Hepatocyte (in vitro differentiated cells): ENCODE measurements at regions not wholly inside any gene's neighbourhood (a gene's known extent, or its start where the extent isn't known, plus 50 kb on each side); places are given as distances from the start of the nearest gene placed in this dataset.

Source experiments
- DNase-seq: peaks from one replicate; pipeline ENCODE4 v3.0.0-alpha.2; 2016; ENCODE audit warnings: low spot score
- H2AFZ ChIP-seq: fragments of 200-600 bp; sonication (generic); 2 replicates; pipeline ENCODE4 v1.6.0; 2016; ENCODE audit warnings: antibody characterized with exemption, mild to moderate bottlenecking
- H3K27ac ChIP-seq: fragments of 200-600 bp; sonication (generic); 2 replicates; pipeline ENCODE4 v1.5.1; 2016; ENCODE audit warnings: mild to moderate bottlenecking
- H3K27me3 ChIP-seq: fragments of 200-600 bp; sonication (generic); 2 replicates; pipeline ENCODE4 v1.6.1; 2016
- H3K36me3 ChIP-seq: fragments of 200-600 bp; sonication (generic); replicated peaks from 2 replicates; pipeline ENCODE4 v1.5.1; 2016; ENCODE audit warnings: low read depth; ENCODE audit not compliant: insufficient read depth
- H3K4me1 ChIP-seq: fragments of 200-600 bp; sonication (generic); 2 replicates; pipeline ENCODE4 v1.5.1; 2016; ENCODE audit warnings: mild to moderate bottlenecking, moderate library complexity; ENCODE audit not compliant: insufficient read depth
- H3K4me2 ChIP-seq: fragments of 200-600 bp; sonication (generic); 2 replicates; pipeline ENCODE4 v1.6.0; 2016
- H3K4me3 ChIP-seq: fragments of 200-600 bp; sonication (generic); 2 replicates; pipeline ENCODE4 v1.5.1; 2016; ENCODE audit warnings: mild to moderate bottlenecking
- H3K79me2 ChIP-seq: fragments of 200-600 bp; sonication (generic); 2 replicates; pipeline ENCODE4 v1.6.0; 2017; ENCODE audit warnings: mild to moderate bottlenecking
- H3K9me2 ChIP-seq: fragments of 200-600 bp; sonication (generic); replicated peaks from 2 replicates; pipeline ENCODE4 v1.6.0; 2017; ENCODE audit warnings: mild to moderate bottlenecking; ENCODE audit not compliant: insufficient read depth
- H3K9me3 ChIP-seq: fragments of 200-600 bp; sonication (generic); 2 replicates; pipeline ENCODE4 v1.5.1; 2016; ENCODE audit warnings: low read depth, mild to moderate bottlenecking
- H4K20me1 ChIP-seq: fragments of 200-600 bp; sonication (generic); 2 replicates; pipeline ENCODE4 v1.6.0; 2016; ENCODE audit warnings: mild to moderate bottlenecking; ENCODE audit not compliant: insufficient read depth, poor library complexity, severe bottlenecking
- CTCF ChIP-seq: fragments of 200-600 bp; sonication (generic); IDR thresholded peaks from 2 replicates; pipeline ENCODE4 v1.5.1; 2016; ENCODE audit warnings: antibody characterized with exemption, mild to moderate bottlenecking; ENCODE audit not compliant: poor library complexity
- EZH2 ChIP-seq: fragments of 200-600 bp; sonication (generic); IDR thresholded peaks from 2 replicates; pipeline ENCODE4 v1.6.1; 2016; ENCODE audit warnings: antibody characterized with exemption, mild to moderate bottlenecking, borderline replicate concordance
- EZH2phosphoT487 ChIP-seq: fragments of 200-600 bp; sonication (generic); IDR thresholded peaks from one replicate; pipeline ENCODE4 v1.6.1; 2018; ENCODE audit warnings: antibody characterized with exemption, mild to moderate bottlenecking, low read depth, moderate library complexity; ENCODE audit not compliant: unreplicated experiment, severe bottlenecking
- WGBS: methylation state at CpG from one replicate; pipeline ENCODE4 v1.1.6; 2016; ENCODE audit warnings: low lambda C conversion rate; ENCODE audit errors: missing lambda C conversion rate; 5-methylcytosine and 5-hydroxymethylcytosine counted together

GRCh38 chr20:60121903-60122302 is 163.7 kb downstream of the CDH26 start:
- Histone ChIP-seq H3K36me3 (no peaks in the 10 kb centered on the region), H3K9me2 (no peaks in the 10 kb centered on the region), H3K4me3 (no peak overlapping the region), H3K4me2 (no peak overlapping the region), H4K20me1 (no peaks in the 10 kb centered on the region), H3K27ac (no peak overlapping the region), H3K79me2 (no peaks in the 10 kb centered on the region), H3K4me1 (no peaks in the 10 kb centered on the region), H2AFZ (no peak overlapping the region), H3K27me3 (peaks cover 4% of the 10 kb centered on the region), H3K9me3 (no peaks in the 10 kb centered on the region)
- DNase-seq, result no peak
- 77% methylated on average over 9 of the region's 9 CpGs for WGBS
- no peak for TF ChIP-seq EZH2
- TF ChIP-seq EZH2phosphoT487, result no peak
- TF ChIP-seq CTCF, result no peak

- Histone ChIP-seq H3K27ac (no peak overlapping the region), H3K9me3 (no peaks in the 10 kb centered on the region), H3K4me1 (no peaks in the 10 kb centered on the region), H4K20me1 (no peaks in the 10 kb centered on the region), H3K27me3 (peaks cover 4% of the 10 kb centered on the region), H2AFZ (no peak overlapping the region), H3K4me3 (no peak overlapping the region), H3K9me2 (no peaks in the 10 kb centered on the region), H3K79me2 (no peaks in the 10 kb centered on the region), H3K4me2 (no peak overlapping the region), H3K36me3 (no peaks in the 10 kb centered on the region)
- TF ChIP-seq EZH2 (no peak), EZH2phosphoT487 (no peak), CTCF (no peak)
- no peak for DNase-seq
- 97% methylated on average over 4 of the region's 4 CpGs for WGBS
Observed at GRCh38 chr20:60122671-60123070, 164.4 kb downstream of the CDH26 start.

GRCh38 chr20:60123096-60123495 is 164.9 kb downstream of the CDH26 start:
- no peaks in the 10 kb centered on the region for H3K9me2 ChIP-seq
- no peak overlapping the region for H3K4me3 ChIP-seq
- WGBS, result 89% methylated on average over 8 of the region's 8 CpGs
- H2AFZ ChIP-seq, result no peak overlapping the region
- H4K20me1 ChIP-seq, result no peaks in the 10 kb centered on the region
- no peaks in the 10 kb centered on the region for H3K36me3 ChIP-seq
- H3K4me2 ChIP-seq, result no peak overlapping the region
- H3K27ac ChIP-seq, result no peak overlapping the region
- H3K4me1 ChIP-seq, result no peaks in the 10 kb centered on the region
- H3K79me2 ChIP-seq, result no peaks in the 10 kb centered on the region
- no peak for DNase-seq
- H3K27me3 ChIP-seq, result peaks cover 4% of the 10 kb centered on the region
- no peak for TF ChIP-seq EZH2phosphoT487
- no peak for TF ChIP-seq EZH2
- TF ChIP-seq CTCF, result no peak
- no peaks in the 10 kb centered on the region for H3K9me3 ChIP-seq

GRCh38 chr20:60123652-60124051 is 165.4 kb downstream of the CDH26 start:
- Histone ChIP-seq H3K9me3 (no peaks in the 10 kb centered on the region), H3K79me2 (no peaks in the 10 kb centered on the region), H4K20me1 (no peaks in the 10 kb centered on the region), H3K9me2 (no peaks in the 10 kb centered on the region), H3K36me3 (no peaks in the 10 kb centered on the region), H3K27me3 (peaks cover 4% of the 10 kb centered on the region), H3K4me1 (no peaks in the 10 kb centered on the region), H3K27ac (no peak overlapping the region), H3K4me2 (no peak overlapping the region), H2AFZ (no peak overlapping the region), H3K4me3 (no peak overlapping the region)
- 89% methylated on average over 4 of the region's 4 CpGs for WGBS
- TF ChIP-seq EZH2phosphoT487 (no peak), CTCF (no peak), EZH2 (no peak)
- no peak for DNase-seq
